Suprapubic skin (tissue), 4 donors: ENCODE measurements at regions not wholly inside any gene's neighbourhood (a gene's known extent, or its start where the extent isn't known, plus 50 kb on each side); places are given as distances from the start of the nearest gene placed in this dataset.

ENCODE experiments used
- DNase-seq, 2 donors: peaks; one replicate each; pipeline ENCODE4 v3.0.0-alpha.2; 2019; ENCODE audit warnings: low spot score in 2 of 2
- H3K27ac ChIP-seq: fragments of 200-600 bp; sonication (generic); one replicate; pipeline ENCODE4 v1.5.1; 2019
- H3K27me3 ChIP-seq: fragments of 200-600 bp; sonication (generic); one replicate; pipeline ENCODE4 v1.5.1; 2019
- H3K36me3 ChIP-seq: fragments of 200-600 bp; sonication (generic); one replicate; pipeline ENCODE4 v1.5.1; 2019
- H3K4me1 ChIP-seq: fragments of 200-600 bp; sonication (generic); one replicate; pipeline ENCODE4 v1.5.1; 2019
- H3K4me3 ChIP-seq: fragments of 200-600 bp; sonication (generic); one replicate; pipeline ENCODE4 v1.5.1; 2019; ENCODE audit warnings: mild to moderate bottlenecking
- H3K9me3 ChIP-seq: fragments of 200-600 bp; sonication (generic); one replicate; pipeline ENCODE4 v1.5.1; 2019
- EP300 ChIP-seq: sonication (generic); formaldehyde crosslinking; IDR thresholded peaks from one replicate; pipeline ENCODE4 v1.6.1; 2017; ENCODE audit warnings: antibody characterized with exemption
- POLR2A ChIP-seq, 2 donors: fragments of 450-650 bp; IDR thresholded peaks; one replicate each; pipeline ENCODE4 v1.6.1; 2017; ENCODE audit warnings: antibody characterized with exemption in 2 of 2, mild to moderate bottlenecking in 2 of 2, moderate library complexity in 2 of 2
- POLR2AphosphoS5 ChIP-seq, 3 donors: sonication (generic); formaldehyde crosslinking; IDR thresholded peaks; one replicate each; pipeline ENCODE4 v1.6.1; 2017; ENCODE audit warnings: antibody characterized with exemption in 3 of 3
- WGBS: methylation state at CpG from one replicate; pipeline ENCODE4 v1.1.5; 2018; 5-methylcytosine and 5-hydroxymethylcytosine counted together
- TF ChIP-seq, protein P1 (sequence below), 2 donors: fragments of 200-600 bp in 1 of 2; fragments of 450-650 bp in 1 of 2; sonication (generic) in 1 of 2; IDR thresholded peaks; one replicate each; pipeline ENCODE4 v1.5.1; 2016 to 2019; ENCODE audit warnings: antibody characterized with exemption in 2 of 2, mild to moderate bottlenecking in 1 of 2, moderate library complexity in 1 of 2

DNA sequence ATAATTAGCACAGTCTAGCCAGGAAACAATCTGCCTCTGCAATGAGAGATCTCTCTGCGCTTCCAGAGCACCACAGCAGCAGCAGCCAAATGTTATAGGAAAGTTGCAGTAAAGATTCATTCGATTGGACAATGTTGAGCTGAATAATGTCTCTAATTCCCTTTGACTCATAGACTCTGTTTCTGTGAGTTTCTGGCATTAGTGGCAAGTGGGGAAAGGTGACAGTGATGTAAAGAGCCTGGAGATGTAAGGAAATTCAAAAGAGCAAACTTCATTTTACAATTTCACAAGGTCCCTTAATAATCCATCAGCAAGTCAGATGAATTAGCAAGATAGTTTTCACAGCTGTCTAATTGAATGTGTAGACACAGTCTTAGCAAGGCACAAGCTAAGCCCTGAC is 184.4 kb downstream of the VEGFC start:
- Histone ChIP-seq H3K4me1 (no peaks in the 10 kb centered on the region), H3K27ac (no peak overlapping the region), H3K27me3 (no peaks in the 10 kb centered on the region), H3K36me3 (no peaks in the 10 kb centered on the region), H3K4me3 (no peak overlapping the region), H3K9me3 (no peaks in the 10 kb centered on the region)
- no peak for DNase-seq
- no peak for TF ChIP-seq POLR2AphosphoS5 (IDR thresholded peaks at IDR 0.05)
- TF ChIP-seq, protein P1, sequence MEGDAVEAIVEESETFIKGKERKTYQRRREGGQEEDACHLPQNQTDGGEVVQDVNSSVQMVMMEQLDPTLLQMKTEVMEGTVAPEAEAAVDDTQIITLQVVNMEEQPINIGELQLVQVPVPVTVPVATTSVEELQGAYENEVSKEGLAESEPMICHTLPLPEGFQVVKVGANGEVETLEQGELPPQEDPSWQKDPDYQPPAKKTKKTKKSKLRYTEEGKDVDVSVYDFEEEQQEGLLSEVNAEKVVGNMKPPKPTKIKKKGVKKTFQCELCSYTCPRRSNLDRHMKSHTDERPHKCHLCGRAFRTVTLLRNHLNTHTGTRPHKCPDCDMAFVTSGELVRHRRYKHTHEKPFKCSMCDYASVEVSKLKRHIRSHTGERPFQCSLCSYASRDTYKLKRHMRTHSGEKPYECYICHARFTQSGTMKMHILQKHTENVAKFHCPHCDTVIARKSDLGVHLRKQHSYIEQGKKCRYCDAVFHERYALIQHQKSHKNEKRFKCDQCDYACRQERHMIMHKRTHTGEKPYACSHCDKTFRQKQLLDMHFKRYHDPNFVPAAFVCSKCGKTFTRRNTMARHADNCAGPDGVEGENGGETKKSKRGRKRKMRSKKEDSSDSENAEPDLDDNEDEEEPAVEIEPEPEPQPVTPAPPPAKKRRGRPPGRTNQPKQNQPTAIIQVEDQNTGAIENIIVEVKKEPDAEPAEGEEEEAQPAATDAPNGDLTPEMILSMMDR (IDR thresholded peaks at IDR 0.05) = no peak
- no peak for TF ChIP-seq EP300
- no peak for TF ChIP-seq POLR2A (IDR thresholded peaks at IDR 0.05)
- WGBS = 90% methylated on average over 2 of the region's 2 CpGs

- Histone ChIP-seq H3K4me1 (no peaks in the 10 kb centered on the region), H3K9me3 (no peaks in the 10 kb centered on the region), H3K27me3 (no peaks in the 10 kb centered on the region), H3K4me3 (no peak overlapping the region), H3K36me3 (no peaks in the 10 kb centered on the region), H3K27ac (no peak overlapping the region)
- DNase-seq = no peak
- WGBS = 68% methylated on average over 2 of the region's 2 CpGs
- TF ChIP-seq POLR2A (IDR thresholded peaks at IDR 0.05) (no peak), POLR2AphosphoS5 (IDR thresholded peaks at IDR 0.05) (no peak), EP300 (no peak)
- TF ChIP-seq, protein P1 (IDR thresholded peaks at IDR 0.05) = no peak
Measured at GRCh38 chr4:176610594-176610993, 182.1 kb downstream of the VEGFC start.

- no peak overlapping the region for H3K27ac ChIP-seq
- H3K36me3 ChIP-seq = no peaks in the 10 kb centered on the region
- H3K9me3 ChIP-seq = no peaks in the 10 kb centered on the region
- no peak overlapping the region for H3K4me3 ChIP-seq
- DNase-seq = no peak
- TF ChIP-seq, protein P1 (IDR thresholded peaks at IDR 0.05) = no peak
- TF ChIP-seq EP300 (no peak), POLR2A (IDR thresholded peaks at IDR 0.05) (no peak), POLR2AphosphoS5 (IDR thresholded peaks at IDR 0.05) (no peak)
- H3K27me3 ChIP-seq = no peaks in the 10 kb centered on the region
- no peaks in the 10 kb centered on the region for H3K4me1 ChIP-seq
- 20% methylated on average over 1 of the region's 1 CpG for WGBS
Measured at GRCh38 chr4:176611381-176611780, 181.3 kb downstream of the VEGFC start.

DNA sequence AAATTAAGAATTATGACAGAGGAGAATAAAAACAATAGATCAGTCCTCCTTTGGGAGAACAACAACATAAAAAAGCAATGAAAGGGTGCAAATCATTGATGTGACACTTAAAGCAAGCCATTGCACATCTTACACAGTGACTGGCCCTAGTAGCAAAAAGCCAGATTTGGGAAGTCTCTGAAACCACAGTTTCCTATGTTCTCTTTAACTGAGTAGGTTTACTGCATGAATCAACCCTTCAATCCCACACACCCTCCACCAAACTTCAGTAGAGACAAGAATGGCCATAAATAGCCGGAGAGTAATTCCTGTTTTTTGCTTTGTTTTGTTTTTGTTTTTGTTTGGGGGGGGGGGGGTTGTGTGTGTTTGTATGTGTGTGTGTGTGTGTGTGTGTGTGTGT is 180.8 kb downstream of the VEGFC start:
- DNase-seq = no peak
- WGBS = 95% methylated on average over 1 of the region's 1 CpG
- H3K4me1 ChIP-seq = no peaks in the 10 kb centered on the region

DNA sequence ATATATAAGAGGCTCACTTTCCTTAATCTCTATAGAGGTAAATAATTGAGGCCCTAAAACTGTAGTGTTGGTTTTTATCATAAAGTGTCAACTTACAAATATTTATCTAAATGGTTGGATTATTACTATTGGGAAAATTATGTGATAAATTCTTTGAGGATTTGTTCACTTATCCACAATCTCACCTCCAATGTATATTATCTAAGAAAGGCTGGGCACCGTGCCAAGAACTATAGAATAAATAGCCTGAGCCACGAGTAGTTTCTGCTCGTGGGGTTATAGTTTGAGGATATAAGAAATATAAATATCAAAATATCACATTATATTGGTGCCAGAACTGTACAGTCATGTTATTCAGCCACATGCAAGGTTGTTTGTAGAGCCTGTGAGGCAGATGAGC is 177.9 kb downstream of the VEGFC start:
- Histone ChIP-seq H3K36me3 (no peaks in the 10 kb centered on the region), H3K4me1 (no peaks in the 10 kb centered on the region), H3K9me3 (no peaks in the 10 kb centered on the region), H3K27ac (no peak overlapping the region), H3K27me3 (no peaks in the 10 kb centered on the region), H3K4me3 (no peak overlapping the region)
- TF ChIP-seq, protein P1 (IDR thresholded peaks at IDR 0.05) = no peak
- no peak for TF ChIP-seq POLR2A (IDR thresholded peaks at IDR 0.05)
- TF ChIP-seq POLR2AphosphoS5 (IDR thresholded peaks at IDR 0.05) = no peak
- TF ChIP-seq EP300 = no peak
- 46% methylated on average over 3 of the region's 3 CpGs for whole genome bisulfite sequencing
- no peak for DNase-seq

More for the DNA sequence above, 180.8 kb downstream of the VEGFC start:
- Histone ChIP-seq H3K36me3 (no peaks in the 10 kb centered on the region), H3K9me3 (no peaks in the 10 kb centered on the region), H3K27me3 (no peaks in the 10 kb centered on the region), H3K27ac (no peak overlapping the region), H3K4me3 (no peak overlapping the region)
- TF ChIP-seq, protein P1 (IDR thresholded peaks at IDR 0.05) = no peak
- TF ChIP-seq EP300 (no peak), POLR2A (IDR thresholded peaks at IDR 0.05) (no peak), POLR2AphosphoS5 (IDR thresholded peaks at IDR 0.05) (no peak)
